ENCODE measurements at regions not wholly inside any gene's neighbourhood (a gene's known extent, or its start where the extent isn't known, plus 50 kb on each side); places are given as distances from the start of the nearest gene placed in this dataset.

- TF ChIP-seq, protein P1, sequence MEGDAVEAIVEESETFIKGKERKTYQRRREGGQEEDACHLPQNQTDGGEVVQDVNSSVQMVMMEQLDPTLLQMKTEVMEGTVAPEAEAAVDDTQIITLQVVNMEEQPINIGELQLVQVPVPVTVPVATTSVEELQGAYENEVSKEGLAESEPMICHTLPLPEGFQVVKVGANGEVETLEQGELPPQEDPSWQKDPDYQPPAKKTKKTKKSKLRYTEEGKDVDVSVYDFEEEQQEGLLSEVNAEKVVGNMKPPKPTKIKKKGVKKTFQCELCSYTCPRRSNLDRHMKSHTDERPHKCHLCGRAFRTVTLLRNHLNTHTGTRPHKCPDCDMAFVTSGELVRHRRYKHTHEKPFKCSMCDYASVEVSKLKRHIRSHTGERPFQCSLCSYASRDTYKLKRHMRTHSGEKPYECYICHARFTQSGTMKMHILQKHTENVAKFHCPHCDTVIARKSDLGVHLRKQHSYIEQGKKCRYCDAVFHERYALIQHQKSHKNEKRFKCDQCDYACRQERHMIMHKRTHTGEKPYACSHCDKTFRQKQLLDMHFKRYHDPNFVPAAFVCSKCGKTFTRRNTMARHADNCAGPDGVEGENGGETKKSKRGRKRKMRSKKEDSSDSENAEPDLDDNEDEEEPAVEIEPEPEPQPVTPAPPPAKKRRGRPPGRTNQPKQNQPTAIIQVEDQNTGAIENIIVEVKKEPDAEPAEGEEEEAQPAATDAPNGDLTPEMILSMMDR (IDR thresholded peaks at IDR 0.05) = no peak
- no peak for TF ChIP-seq EP300 (IDR thresholded peaks at IDR 0.05)
These were observed 1306.9 kb upstream of the SORCS1 start for GRCh38 chr10:108471420-108471819.

All from ovary (tissue), 3 donors.